DND-41 (cell line): ENCODE measurements at regions not wholly inside any gene's neighbourhood (a gene's known extent, or its start where the extent isn't known, plus 50 kb on each side); places are given as distances from the start of the nearest gene placed in this dataset.

Experiments used
- EZH2 ChIP-seq: IDR thresholded peaks from 3 replicates; pipeline ENCODE4 v1.6.1; 2012; ENCODE audit warnings: borderline replicate concordance, low read depth, mild to moderate bottlenecking, moderate library complexity, low read length, inconsistent platforms; ENCODE audit not compliant: severe bottlenecking
- TF ChIP-seq, protein P1 (sequence below): IDR thresholded peaks from 2 replicates; pipeline ENCODE4 v1.5.1; 2012; ENCODE audit warnings: borderline replicate concordance, low read length, moderate library complexity, mild to moderate bottlenecking; ENCODE audit not compliant: poor library complexity, severe bottlenecking; ENCODE audit errors: extremely low read depth

- TF ChIP-seq, protein P1, sequence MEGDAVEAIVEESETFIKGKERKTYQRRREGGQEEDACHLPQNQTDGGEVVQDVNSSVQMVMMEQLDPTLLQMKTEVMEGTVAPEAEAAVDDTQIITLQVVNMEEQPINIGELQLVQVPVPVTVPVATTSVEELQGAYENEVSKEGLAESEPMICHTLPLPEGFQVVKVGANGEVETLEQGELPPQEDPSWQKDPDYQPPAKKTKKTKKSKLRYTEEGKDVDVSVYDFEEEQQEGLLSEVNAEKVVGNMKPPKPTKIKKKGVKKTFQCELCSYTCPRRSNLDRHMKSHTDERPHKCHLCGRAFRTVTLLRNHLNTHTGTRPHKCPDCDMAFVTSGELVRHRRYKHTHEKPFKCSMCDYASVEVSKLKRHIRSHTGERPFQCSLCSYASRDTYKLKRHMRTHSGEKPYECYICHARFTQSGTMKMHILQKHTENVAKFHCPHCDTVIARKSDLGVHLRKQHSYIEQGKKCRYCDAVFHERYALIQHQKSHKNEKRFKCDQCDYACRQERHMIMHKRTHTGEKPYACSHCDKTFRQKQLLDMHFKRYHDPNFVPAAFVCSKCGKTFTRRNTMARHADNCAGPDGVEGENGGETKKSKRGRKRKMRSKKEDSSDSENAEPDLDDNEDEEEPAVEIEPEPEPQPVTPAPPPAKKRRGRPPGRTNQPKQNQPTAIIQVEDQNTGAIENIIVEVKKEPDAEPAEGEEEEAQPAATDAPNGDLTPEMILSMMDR, result no peak
- TF ChIP-seq EZH2, result no peak
Observed at GRCh38 chr17:43332230-43332629, 66.6 kb upstream of the ARL4D start.
